GM18858 (cell line): ENCODE measurements at regions not wholly inside any gene's neighbourhood (a gene's known extent, or its start where the extent isn't known, plus 50 kb on each side); places are given as distances from the start of the nearest gene placed in this dataset.
"Not testable (repeated sequence)": the region's sequence is repeated elsewhere in the genome, so short reads cannot be mapped to it uniquely, and the experiment has no call there.

Experiments
- ATAC-seq: cut with Tn5 transposase; IDR thresholded peaks from one replicate; pipeline ENCODE4 v1.9.1; 2021; ENCODE audit not compliant: unreplicated experiment

DNA sequence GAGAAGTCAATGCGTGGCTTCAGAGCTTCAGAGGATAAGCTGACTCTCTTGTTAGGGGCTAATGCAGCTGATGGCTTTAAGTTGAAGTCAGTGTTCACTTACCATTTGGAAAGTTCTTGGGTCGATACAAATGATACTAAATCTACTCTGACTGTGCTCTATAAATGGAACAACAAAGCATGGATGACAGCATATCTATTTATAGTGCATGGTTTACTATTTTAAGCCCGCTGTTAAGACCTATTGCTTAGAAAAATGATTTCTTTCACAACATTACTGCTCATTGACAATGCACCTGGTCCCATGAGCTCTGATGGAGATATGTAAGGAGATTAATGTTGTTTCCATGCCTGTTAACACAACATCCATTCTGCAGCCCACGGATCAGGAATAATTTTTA is 435.7 kb downstream of the MAT2B start:
- no peak for ATAC-seq

DNA sequence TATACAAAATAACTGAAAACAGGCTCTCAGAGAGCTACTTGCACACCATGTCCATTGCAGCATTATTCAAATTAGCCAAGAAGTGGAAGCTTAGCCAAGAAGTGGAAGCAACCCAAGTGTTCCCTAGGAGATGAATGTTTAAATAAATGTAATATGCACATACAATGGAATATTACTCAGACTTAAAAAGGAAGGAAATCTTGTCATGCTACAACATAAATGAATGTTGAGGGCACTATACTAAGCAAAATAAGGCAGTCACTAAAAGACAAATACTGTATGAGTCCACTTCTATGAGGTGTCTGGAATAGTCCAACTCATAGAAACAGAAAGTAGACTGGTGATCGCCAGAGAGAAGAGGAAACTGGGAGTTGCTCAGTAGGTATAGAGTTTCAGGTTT is 438.1 kb downstream of the MAT2B start:
- peak; percentile 37 for ATAC-seq

DNA sequence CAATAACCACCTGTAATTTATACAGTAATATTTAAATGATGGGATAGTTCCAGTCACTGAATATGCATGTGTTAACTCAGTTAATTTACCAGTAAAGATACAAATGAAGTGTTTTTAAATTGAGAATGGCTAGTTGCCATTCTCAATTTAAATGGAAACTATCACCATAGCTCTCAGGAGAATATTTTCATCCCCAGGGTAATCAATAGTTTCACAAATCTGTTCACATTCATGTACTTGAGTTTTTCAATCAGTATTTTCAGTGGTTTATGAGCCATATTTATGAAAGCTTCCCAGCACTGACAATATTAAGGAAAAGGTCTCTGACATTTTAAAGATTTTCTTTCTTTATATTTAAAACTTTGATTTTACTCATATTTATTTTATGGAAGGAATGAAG is 439.3 kb downstream of the MAT2B start:
- ATAC-seq = no peak

DNA sequence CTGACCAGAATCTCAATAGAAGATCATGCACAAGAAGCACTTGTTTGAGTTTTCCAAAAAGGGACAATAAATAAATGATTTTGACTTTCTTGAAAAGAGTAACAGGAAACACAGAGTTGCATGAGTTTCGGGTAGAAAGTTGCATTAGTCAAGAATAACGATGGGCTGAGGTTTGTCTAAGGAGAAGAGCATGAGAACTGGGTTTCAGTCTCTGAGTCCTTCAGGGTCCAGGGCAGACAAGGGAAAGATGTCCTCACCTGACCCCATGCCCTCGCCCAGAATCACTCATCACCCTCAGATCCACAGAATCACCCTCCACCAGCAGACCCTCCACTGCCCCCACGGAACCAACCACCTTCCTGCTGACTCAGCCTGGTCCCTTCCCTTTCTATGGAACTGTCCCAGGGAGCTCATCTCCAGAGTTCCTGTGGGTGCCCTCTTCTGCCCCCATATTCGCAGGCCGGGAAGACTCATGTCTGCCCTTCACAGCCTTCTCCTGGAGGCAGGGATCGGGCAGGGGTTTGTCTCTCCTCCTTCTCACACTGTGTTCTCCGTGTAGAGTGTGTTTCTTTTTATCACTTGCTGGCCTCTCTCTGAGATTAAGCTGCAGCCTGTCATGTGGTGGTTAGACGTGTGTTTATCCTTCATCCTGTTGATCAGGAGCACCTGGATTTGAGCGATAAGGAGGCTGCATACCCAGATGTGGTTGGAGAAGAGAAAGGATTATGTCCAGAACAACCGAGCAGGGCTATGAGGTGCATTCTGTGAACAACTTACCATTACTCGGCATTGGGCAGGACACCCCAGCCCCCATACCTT is 442.6 kb downstream of the MAT2B start:
- ATAC-seq = no peak

DNA sequence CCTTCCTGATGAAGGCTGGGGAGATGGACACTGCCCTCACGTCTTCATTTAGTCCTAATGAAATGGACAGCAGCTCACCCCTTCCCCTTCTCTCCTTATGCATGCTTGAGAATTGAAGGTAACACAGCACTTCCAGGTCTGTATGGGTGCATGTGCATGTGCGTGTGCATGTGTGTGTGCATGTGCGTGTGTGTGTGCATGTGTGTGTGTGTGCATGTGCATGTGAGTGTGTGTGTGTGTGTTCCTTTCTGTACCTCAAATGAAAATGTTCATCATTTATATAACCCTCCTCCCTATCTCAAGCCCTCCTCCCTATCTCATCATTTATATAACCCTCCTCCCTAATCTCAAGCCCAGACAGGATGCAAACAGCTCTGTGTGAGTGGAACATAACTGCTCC is 444.8 kb downstream of the MAT2B start:
- ATAC-seq = no peak

DNA sequence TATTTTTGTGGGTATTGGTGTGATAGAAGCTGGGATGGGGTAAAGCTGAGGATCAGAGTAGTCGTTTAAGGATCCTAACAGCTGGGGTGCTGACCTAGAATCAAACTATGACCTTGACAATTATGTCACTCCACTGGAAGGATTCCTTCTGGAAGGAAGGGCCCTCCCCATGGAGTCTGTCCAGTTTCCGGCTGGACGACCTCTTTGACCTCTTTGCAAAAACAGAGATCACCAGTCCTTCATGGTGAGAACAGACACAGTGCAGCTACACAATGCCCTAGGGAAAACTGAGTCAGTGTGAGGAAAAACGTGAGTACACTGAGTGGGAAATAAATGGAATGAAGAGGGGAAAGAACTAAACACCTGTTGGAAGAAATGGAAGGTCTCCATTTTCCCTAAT is 445.6 kb downstream of the MAT2B start:
- no peak for ATAC-seq

DNA sequence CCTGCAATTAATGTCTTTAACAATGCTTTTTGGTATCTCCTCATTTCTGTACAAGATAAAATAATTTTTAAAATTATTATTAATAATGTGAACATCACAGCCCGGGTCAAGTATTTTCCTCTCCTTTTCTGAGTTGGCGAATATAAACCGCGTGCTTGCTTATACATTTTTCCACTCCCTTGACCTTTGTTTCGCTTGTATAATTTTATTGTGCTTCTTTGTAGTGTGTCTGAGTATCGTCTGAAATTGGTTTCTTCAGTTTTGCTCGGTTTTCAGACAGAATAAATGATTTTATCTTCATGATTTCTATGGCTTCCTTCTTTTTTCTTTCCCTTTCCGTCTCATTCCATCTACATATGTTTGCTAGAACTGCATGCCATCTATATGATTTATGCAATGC is 448.5 kb downstream of the MAT2B start:
- no peak for ATAC-seq

DNA sequence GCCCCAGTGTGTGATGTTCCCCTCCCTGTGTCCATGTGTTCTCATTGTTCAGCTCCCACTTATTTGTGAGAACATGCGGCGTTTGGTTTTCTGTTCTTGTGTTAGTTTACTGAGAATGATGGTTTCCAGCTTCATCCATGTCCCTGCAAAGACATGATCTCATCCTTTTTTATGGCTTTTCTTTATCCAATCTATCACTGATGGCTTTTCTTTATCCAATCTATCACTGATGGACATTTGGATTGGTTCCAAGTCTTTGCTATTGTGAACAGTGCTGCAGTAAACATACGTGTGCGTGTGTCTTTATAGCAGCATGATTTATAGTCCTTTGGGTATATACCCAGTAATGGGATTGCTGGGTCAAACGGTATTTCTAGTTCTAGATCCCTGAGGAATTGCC is 455.8 kb downstream of the MAT2B start:
- ATAC-seq = not testable (repeated sequence)

DNA sequence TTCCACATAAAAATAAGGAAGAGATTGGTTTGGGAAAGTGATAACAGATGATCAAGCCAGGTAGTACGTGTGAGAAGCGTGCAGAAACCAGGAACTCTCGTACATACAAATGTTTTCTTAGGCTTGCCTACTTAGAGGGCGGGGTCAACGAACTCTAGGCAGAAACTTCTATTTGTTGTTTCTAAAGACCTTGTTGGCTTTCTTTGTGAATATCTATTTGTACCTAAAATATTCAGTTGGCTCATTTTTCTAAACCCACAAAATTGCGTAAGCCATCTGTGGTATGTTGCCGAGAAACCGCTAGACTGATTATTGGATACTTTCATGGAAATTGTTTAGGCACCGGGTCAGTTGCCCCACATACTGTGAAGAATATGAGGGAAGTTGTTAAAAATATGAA is 458.5 kb downstream of the MAT2B start:
- no peak for ATAC-seq

DNA sequence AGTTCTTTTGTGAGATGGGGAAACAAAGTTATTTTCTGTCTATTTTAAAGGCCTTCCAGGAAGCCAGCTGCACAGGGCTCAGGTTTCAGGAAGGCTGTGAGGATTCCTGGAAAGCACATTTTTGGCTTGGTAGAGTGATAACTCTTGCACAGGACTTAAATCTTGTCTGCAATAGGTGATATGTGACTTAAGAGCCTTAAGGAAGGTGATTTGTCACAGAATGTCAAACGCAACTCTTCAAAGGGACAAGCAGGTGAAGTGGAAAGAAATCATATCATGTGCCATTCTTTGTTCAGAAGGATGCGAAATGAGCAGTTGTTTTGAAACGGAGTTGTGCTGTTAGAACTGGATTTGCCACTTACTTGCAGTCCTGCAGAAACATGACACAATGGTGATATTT is 459.3 kb downstream of the MAT2B start:
- ATAC-seq = no peak

DNA sequence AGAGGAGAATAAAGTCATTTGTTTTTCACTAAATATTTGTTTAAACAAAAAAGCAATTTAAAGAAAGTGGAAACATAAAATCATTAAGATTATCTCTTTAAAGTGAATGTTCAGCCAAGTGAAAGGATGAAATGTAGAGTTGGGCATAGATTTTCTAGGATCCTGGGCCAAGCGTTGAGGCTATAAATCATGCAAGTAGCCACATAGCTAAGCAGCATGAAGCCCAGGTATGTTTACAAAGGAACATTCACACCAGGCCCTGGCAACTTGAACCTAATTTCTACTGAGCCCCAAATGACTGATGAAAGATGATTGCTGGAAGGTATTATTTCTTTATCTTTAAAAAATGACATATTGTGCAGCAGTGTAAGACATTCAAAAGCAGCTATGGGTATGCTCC is 461.8 kb downstream of the MAT2B start:
- ATAC-seq = no peak

DNA sequence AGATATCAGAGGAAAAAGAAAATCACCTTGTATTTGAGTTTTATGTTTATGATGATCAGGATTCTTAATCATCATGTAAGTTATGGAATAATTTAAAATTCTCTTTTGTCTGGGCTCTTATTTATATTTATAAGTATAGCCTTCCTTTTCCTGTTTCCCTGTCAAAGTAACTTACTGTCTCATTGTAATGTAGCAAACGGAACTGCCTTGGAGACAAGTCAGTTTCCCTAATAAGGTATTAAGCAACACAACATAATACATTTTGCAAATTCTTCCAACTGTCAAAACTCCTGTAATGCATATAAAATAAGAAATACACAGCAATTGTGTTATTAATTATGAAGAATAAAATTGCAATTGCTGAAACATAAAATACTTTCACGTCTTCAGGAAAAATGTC is 463.2 kb downstream of the MAT2B start:
- no peak for ATAC-seq

DNA sequence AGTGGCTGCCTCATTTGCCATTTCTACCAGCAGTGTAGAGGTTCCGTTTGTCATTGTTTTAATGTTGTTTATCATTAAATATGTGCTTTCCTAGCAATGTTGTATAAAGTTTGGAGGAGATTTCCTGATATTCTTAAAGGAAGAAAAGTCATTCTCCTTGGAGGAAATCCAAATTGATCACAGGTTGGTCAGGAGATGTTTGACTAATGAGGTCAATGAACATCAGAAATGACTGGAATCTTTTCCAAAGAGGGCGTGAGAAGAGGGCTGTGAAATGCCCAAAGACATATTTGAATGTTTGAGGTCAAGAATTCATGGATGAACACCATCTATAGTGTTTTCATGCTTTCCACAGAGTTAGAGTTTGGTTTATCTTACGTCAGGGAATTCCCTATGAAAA is 471.3 kb downstream of the MAT2B start:
- no peak for ATAC-seq

DNA sequence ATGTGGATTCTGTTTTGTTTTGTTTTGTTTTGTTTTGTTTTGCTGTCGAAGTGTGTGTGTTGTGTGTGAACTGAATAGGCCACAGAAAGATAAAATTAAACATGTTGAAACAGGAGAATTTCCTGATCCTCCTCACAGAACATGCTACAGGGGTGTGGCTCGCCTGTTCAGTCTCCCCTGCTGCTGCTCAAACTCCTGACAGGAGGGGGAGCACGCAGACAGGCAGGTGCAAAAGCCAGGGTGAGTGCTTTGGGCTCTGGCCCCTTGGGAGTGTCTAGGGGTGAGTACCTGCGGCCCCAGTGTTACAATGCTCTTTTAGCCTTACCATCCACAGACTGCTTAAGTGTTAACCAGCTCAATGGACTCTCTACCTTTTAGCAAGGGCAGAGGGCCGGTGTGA is 473.5 kb downstream of the MAT2B start:
- ATAC-seq = peak; percentile 52

DNA sequence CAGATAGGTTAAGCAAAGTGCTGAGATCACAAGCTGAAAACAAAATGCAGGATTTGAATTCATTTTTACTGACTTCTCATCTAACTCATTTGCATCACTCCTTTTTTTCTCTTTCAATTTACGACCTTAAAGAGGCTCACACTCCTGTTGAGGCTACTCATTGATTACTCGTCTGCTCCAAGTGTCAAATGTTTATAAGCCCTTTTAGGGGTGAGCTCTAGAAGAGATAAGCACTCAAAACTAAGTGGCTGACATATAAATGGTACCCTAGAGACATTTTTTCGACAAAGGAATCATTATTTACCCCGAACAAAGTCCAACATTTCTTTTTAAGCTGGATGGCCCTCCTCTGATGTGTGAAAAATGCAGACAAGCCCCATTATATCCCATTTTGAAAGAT is 483.1 kb downstream of the MAT2B start:
- ATAC-seq = no peak

DNA sequence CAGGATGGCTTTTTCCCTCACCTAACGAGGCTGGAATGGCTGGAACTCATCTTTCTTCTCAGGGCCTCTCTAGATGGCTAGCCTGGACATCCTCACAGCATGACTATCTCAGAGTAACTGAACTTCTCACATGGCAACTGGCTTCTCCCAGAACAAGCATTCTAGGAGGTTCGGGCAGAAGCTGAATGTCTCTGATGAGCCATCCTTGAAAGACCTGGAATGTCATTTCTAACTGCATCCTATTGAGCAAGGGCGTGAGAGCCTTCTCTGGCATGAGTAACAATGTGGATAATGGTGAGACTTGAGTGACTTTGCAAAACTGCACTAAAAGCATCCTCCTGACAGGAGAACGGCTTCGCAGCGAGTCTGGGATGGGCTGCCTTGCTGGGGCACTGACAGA is 487.7 kb downstream of the MAT2B start:
- ATAC-seq = no peak

DNA sequence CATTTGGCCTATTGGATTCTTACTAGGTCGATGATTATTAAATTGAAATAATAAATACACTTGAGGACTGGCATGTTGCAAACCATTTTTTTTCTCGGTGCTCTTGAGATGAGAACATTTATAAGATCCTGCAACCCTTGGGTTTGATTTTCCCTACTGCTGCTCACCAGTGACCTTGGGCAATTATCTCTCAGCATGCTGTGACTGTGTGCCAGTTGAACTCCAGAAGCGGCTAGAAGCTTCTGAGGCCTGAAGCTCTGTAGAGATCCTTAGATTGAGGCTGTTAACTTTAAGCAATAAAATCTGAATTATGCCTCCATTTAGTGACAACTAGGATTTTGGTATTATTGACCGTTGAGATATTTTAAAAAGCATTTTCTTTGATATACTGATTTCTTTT is 489.8 kb downstream of the MAT2B start:
- ATAC-seq = no peak

DNA sequence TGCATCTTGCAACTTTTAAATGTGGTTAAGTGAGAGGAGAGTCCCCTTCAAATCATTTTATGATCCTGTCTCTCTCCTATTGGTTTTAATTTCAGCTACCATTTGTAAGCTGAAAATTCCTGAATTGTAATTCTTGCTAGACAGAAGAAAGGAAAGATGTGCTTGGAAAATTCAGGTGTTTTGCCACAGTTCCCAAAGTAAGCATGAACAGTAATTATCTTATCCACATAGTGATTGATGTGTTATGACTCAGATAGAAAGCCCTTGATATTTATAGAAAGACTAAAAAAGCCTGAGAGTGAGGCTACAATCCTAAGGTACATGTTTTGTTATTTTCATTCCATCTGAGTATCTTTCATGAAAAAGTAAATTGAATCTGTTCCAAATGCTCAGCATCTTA is 492.5 kb downstream of the MAT2B start:
- ATAC-seq = no peak

DNA sequence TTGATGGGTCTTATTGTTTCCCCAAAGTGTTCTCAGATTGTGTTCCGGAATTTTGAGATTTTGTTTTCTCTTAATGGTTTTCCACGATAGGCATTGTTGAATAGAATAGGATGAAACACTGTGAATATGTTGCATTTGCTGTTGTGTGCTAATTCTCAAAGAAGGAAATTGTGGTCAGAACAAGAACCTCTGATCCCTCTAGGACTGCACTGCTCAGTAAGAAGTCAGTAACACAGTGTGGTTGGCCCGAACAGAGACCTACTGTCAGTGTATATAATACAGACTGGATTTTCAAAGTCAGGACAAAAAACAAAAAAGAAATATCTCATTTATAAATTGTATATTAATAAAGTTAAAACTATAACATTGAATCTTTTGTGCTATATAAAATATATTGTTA is 494.8 kb downstream of the MAT2B start:
- ATAC-seq = no peak

DNA sequence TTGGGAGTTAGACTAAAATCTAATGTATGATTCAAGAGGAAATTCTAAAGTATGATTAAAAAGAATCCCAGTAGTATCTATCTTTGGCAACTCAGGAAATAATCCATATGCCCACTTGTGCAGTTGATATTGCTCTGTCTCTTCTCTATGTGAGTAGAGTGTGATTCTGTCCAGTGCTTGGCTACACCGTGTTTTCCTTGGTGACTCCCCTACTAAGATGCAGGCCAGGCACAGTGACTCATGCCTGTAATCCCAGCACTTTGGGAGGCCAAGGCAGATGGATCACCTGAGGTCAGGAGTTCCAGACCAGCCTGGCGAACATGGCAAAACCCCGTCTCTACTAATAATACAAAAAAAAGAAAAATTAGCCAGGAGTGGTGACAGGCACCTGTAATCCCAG is 495.4 kb downstream of the MAT2B start:
- ATAC-seq = no peak

DNA sequence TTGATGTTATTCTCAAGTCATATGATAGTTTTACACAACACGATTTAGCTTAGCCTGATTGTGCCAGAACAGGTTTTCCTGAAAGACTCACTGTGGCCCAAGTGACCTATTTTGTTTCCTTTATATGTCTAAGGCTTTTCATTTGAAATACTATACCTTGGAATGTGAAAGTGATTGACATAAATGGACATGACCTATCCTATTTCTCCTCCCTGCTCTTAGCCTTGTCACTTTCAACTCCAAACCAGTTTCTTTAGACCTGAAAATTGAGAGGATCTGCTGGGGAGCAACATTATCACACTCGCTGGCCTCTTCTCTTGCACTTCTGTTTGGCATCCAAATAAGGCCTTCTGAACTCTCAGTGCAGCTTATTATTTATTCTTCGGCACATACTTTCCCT is 496.8 kb downstream of the MAT2B start:
- ATAC-seq = no peak

DNA sequence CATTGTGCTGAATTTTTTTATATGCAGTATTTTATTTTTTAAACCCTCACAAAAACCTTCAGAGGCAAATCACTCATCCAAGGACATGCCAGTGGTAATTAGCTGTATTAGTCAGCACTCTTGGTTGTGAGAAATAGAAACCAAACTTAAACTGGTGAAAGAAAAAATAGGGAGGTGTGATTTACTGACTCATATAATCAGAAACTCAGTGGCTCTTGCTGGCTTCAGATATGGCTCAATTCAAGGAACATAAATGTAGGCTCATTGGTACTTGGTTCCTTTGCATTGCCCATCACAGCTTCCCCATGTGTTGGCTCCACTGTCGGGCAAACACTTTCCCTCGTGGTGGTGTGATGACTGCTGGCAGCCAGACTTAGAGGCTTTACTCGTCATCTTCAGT is 497.2 kb downstream of the MAT2B start:
- ATAC-seq = no peak

DNA sequence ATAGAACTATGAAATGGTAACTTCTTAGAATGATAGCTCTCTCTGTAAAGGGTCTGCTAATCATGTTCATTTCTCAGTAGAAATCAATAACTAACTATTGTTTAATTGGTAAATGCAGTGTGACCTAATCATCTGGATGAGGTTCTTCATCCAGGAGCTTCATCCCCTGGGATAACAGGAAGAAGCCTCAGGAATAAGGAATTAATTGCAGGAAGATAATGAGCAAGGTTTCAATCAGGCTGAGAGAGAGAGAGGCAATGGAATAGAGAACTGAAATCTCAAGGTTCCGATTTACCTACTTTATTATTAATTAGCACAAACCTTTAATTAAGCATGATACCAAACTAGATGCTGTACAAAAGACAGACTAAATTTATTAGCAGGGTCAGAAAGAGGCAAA is 499.7 kb downstream of the MAT2B start:
- no peak for ATAC-seq
